GM12892 (cell line): ENCODE measurements at regions not wholly inside any gene's neighbourhood (a gene's known extent, or its start where the extent isn't known, plus 50 kb on each side); places are given as distances from the start of the nearest gene placed in this dataset.
A peak's percentile ranks its signal among the peaks of the same experiment; 100 is the strongest.

ENCODE experiments used
- DNase-seq: peaks from one replicate; pipeline ENCODE4 v3.0.0; 2011; ENCODE audit not compliant: insufficient read length
- FAIRE-seq: peaks from 2 replicates; lab custom pipeline; 2011; peaks lifted over from hg19 to GRCh38; lab: Jason Lieb, UNC
- POLR2A ChIP-seq: IDR thresholded peaks from 2 replicates; pipeline ENCODE4 v1.6.1; 2011; ENCODE audit warnings: low read depth, low read length, control low read depth
- POLR2AphosphoS5 ChIP-seq: IDR thresholded peaks from 2 replicates; pipeline ENCODE4 v1.6.1; 2011; ENCODE audit warnings: low read depth, low read length, control low read depth
- TAF1 ChIP-seq: IDR thresholded peaks from 2 replicates; pipeline ENCODE4 v1.6.1; 2011; ENCODE audit warnings: low read depth, mild to moderate bottlenecking, control low read depth, low read length, borderline replicate concordance

DNA sequence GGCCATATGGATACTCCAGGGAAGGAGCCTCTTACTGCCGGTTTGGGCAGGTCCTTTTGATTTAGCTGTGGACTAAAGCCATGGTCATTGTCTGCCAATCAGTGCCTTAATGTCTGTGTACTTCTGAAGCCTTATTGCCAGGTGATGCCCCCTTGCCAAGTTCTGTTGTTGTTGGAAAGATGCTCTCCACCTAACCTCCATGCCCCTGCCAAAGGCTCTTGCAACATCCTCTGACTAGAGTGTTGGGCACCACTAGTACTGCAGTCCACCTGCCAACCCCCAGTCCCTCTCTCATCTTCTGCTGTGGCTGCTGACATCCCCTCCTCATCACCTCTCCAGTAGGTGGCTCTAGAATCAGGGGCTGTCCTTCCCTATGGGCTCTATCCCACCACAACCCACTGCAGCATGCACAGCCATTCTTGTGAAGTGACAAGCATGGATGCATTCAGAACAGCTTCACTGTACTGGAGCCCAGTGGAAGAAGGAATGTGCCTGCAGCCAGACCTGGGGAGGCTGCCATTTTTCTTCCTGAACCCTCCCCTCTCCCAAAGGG, 375.3 kb upstream of the CDH5 start:
- TF ChIP-seq POLR2AphosphoS5 (no peak), TAF1 (no peak), POLR2A (no peak)
- DNase-seq (no peak), FAIRE-seq (no peak)

DNA sequence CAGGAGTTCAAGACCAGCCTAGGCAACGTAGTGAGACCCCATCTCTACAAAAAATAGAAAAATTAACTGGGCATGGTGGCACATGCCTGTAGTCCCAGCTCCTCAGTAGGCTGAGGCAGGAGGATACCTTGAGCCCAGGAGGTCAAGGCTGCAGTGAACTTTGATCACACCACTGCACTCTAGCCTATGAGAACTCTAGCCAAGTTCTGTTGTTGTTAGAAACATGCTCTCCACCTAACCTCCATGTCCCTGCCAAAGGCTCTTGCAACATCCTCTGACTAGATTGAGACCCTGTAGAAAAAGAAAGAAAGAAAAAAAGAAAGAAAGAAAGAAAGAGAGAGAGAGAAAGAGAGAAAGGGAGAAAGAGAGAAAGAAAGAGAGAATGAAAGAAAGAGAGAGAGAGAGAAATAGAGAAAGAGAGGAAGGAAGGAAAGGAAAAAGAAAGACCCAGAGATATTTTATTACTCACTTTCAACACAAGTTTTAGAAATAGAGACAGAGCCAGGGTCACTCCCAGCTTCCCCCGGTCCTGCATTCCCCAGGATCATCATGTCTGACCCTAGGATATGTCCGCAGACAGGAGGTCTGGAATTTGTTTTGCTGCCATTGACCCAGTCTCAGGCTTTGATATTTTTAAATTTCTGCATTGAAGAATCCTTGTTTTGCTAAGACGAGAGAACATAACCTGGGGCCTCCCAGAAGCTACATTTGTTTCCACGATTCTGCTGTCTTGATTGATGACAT, 376.5 kb upstream of the CDH5 start:
- DNase-seq = no peak
- no peak for FAIRE-seq
- TF ChIP-seq POLR2A (no peak), TAF1 (no peak), POLR2AphosphoS5 (no peak)

DNA sequence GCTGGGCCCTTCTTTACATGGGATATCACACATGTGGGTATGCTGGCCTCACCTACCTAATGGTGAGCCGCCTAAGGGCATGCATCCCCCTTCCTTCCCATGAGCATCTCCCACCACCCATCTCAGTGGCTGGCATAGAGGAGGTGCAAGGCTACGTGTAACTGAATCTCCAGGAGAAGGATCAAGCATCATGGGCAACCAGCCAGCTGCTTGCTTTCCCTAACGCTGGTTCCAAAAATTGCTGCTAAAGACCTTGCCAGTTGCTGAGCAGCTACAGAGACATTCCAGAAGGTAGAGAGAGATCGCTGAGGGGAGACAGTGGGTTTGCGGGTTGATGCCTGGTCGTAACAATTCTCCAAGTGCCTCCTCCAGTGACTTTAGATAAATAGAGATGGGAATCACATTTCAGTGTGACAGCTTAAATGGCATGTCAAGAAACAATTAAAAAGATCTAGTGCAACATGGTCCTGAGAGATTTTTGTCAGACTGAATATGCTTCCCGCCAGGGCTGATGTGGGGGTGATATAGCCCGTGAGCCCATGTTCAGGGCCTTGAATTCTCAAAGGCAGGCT, 378.4 kb upstream of the CDH5 start:
- no peak for DNase-seq
- no peak for TF ChIP-seq POLR2AphosphoS5
- TF ChIP-seq TAF1 = no peak
- no peak for TF ChIP-seq POLR2A
- FAIRE-seq = no peak

DNA sequence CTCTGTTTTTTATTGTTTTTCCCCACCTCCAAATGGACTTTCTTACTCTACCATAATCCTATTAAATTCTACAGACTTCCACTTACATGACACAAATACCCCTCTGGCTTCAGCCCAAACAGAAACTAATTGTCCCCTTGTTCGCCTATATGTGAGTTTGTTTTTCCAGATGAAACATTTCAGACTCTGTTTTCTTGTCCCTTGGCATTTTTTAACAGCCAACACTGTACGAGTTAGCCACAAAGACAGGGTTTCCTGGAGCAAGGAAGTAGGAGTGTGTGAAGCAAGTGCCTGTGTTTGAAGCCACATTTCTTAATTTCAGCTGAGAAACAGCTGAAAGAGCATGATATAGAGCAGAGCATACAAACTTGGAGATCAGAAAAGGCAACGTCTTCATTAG, 382.2 kb upstream of the CDH5 start:
- FAIRE-seq (no peak), DNase-seq (no peak)
- TF ChIP-seq POLR2A = no peak
- TF ChIP-seq POLR2AphosphoS5 = no peak
- no peak for TF ChIP-seq TAF1

DNA sequence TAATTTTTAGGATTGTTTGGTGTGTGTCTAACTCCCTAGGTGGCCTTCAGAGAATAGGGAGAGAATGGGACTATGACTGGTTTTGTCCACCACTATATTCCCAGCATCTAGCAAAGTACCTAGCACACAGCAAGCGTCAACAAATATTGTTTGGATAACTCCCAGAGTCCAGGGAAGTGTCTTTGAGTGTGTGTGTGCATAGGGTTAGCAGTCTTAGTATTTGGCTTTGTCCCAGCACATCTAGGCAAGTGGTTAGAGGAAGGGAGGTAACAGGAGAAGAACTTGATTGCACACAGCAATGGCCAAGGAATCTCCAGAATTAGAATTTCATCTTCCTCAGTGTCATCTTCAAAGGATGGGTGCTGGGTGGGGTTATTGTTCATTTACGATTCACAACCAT, 385.4 kb upstream of the CDH5 start:
- no peak for DNase-seq
- FAIRE-seq = no peak
- no peak for TF ChIP-seq TAF1
- TF ChIP-seq POLR2A = no peak
- TF ChIP-seq POLR2AphosphoS5 = no peak

DNA sequence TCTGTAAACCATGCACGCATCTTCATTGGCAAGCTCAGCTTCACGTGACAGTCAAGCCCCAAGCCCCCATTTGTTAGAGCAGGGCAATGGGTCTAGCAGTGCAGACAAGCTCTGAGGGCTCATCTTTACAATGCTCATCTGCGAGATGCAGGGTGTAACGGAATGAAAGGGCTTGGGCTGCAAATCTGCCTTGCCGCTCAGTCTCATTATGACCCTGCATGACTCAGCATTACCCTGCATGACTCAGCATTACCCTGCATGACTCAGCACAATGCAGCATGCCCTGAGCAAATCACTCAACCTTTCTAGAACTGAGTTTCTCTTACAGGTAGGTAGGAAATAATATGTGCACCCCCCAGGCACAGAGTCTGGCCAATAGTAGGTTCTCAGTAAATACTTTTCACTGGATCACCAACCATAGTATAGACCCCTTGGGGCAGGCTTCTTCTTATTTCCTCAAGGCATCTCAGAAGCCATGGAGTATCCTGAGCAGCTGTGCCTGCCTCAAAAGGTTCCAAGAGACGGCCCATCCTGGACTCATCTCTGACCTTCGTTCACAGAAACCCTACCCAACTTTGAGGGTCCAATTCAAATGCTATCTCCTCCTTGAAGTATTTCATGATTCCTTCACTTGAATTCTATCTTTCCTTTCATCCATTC, 391.3 kb upstream of the CDH5 start:
- peak; percentile 87 for FAIRE-seq

DNA sequence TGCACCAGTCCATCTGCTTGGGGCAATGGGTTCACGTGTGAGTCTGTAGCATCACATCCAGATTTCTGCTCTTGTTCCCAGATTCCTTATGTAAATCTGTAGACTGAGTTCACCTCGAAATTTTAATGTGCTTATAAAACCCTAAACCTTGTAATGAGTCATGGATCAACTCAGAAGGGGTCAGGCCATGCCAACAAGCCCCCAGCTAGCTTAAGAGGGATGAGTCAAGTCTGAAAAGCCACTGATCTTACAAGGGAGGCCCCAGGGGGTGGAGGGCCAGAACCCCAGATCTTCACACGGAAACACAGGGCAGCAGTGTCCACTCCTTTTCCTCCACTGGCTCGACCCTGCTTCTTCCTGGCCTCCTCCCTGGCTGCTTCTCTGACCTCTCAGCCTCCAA, 399.1 kb upstream of the CDH5 start:
- no peak for DNase-seq
- FAIRE-seq = no peak
- TF ChIP-seq TAF1 (no peak), POLR2A (no peak), POLR2AphosphoS5 (no peak)

More for the DNA sequence above, 391.3 kb upstream of the CDH5 start:
- DNase-seq = no peak
- TF ChIP-seq POLR2A (no peak), POLR2AphosphoS5 (no peak), TAF1 (no peak)

DNA sequence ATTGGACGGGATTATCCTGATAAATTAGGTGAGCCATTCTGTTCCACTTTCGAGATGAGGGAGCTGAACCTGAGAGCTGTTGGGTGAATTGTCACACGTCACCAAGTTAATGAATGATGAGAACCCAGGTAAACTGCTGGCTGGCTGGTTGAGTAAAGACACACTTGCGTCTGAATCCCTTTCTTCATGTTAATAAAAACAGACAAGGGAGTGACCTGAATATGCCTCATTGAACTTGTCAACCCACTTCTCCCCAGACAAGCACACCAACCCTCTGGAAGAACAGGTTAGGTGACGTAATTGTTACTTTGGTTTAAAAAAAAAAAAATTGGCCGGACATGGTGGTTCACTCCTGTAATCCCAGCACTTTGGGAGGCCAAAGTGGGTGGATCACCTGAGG, 400.9 kb upstream of the CDH5 start:
- no peak for FAIRE-seq
- DNase-seq = no peak
- no peak for TF ChIP-seq POLR2A
- TF ChIP-seq TAF1 = no peak
- no peak for TF ChIP-seq POLR2AphosphoS5

DNA sequence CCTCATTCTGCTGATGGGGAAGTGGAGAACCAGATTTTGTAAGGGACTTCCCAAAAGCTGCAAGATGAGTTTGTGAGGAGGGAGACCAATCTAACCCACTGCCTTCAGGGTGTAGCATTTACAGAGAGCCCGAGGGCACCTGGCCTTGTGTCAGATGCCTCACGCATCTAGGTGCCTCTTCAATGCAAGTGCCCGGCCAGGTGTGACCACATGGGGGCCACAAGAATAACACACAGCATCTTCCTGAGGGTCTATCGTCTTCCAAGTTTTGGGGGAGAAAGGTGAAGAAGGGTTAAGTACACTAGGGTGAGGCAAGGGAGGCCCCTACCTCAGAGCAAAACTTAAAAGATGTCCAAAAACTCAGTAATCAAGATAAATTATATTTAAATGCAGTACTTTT, 401.7 kb upstream of the CDH5 start:
- TF ChIP-seq POLR2AphosphoS5 (no peak), POLR2A (no peak)
- FAIRE-seq (no peak), DNase-seq (no peak)

DNA sequence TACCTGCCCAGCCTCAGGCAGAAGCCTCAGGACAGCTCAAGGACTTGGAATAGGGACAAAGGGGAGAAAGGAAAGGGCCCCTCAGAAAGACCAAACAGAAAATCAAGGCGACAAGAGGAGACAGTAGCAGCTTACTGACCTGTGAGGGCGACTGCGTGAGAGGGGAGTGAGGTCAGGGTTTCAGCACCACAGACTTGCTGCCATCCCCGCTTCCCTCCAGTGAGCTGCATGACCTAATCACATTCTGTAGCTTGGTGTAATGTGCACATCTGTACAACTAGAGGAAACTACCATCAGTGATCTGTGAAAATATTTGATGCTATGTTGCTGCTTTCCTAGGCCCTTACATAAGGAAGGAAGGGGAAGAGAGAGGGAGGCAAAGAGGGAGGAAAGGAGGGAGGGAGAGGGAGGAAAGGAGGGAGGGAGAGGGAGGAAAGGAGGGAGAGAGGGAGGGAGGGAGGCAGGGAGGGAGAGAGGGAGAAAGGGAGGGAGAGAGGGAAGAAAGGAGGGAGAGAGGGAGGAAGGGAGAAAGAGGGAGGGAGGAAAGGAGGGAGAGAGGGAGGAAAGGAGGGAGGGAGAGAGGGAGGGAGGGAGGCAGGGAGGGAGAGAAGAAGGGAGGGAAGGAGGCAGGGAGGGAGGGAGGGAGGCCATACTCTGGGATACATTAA, 404.9 kb upstream of the CDH5 start:
- TF ChIP-seq POLR2AphosphoS5 (no peak), POLR2A (no peak), TAF1 (no peak)
- peak; percentile 66 for FAIRE-seq
- no peak for DNase-seq

DNA sequence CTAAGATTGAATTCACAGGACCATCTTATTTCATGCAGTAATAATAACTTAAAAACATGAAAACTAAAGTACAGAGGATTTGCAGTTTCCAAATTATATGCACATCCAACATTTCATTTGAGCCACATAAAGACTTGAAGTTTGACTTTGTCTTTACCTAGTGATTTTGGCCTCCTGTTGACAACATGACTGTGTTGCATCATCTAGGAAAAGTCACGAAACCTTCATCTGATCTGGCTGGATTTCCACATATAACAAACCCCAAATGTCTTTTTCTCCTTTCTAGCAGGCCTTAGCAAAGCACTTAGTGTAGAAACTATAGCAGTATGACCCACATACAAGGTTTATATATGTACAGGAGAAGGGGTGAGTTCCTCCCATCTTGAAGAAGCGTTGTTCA, 406.5 kb upstream of the CDH5 start:
- no peak for DNase-seq
- TF ChIP-seq POLR2AphosphoS5 (no peak), TAF1 (no peak), POLR2A (no peak)
- peak; percentile 57 for FAIRE-seq
